Stimulated activated CD4-positive, alpha-beta T cell treated with anti-CD3 and anti-CD28 coated beads, TNF-alpha, amount 100 ng/mL, for 1 hour (primary cell): ENCODE measurements at regions not wholly inside any gene's neighbourhood (a gene's known extent, or its start where the extent isn't known, plus 50 kb on each side); places are given as distances from the start of the nearest gene placed in this dataset.
"Not testable (repeated sequence)": the region's sequence is repeated elsewhere in the genome, so short reads cannot be mapped to it uniquely, and the experiment has no call there.

Experiments used
- DNase-seq, 3 donors: peaks; one replicate each; pipeline ENCODE4 v3.0.0-alpha.2; 2020; ENCODE audit warnings: low read depth in 3 of 3, low spot score in 1 of 3

- DNase-seq: no peak
Measured at GRCh38 chr2:193187816-193188215, 993.1 kb upstream of the TMEFF2 start.

DNA sequence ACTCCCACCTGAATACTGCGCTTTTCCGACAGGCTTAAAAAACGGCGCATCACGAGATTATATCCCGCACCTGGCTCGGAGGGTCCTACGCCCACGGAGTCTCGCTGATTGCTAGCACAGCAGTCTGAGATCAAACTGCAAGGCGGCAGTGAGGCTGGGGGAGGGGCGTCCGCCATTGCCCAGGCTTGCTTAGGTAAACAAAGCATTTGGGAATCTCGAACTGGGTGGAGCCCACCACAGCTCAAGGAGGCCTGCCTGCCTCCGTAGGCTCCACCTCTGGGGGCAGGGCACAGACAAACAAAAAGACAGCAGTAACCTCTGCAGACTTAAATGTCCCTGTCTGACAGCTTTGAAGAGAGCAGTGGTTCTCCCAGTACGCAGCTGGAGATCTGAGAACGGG is 976.2 kb upstream of the TMEFF2 start:
- DNase-seq: not testable (repeated sequence)

DNA sequence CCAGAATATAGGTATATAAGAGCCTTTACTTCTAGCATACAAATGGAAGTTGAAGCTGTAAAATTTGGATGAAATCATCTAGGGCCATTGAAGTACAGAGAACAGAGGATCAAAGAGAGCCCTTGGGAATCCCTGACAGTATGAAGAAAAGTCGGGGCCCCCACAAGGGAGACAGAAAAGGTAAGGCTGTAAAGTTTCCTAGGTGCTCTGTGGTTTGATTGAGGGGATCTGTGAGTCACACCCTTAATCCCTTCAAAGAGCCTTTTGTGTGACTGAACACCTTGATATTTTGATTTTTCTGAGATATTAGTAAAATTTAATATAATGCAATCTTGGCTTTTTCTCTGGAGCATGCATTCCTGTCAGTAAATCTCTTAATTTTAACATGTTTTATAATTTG is 961.7 kb upstream of the TMEFF2 start:
- no peak for DNase-seq

- no peak for DNase-seq
Measured at GRCh38 chr2:193154076-193154475, 959.3 kb upstream of the TMEFF2 start.

DNA sequence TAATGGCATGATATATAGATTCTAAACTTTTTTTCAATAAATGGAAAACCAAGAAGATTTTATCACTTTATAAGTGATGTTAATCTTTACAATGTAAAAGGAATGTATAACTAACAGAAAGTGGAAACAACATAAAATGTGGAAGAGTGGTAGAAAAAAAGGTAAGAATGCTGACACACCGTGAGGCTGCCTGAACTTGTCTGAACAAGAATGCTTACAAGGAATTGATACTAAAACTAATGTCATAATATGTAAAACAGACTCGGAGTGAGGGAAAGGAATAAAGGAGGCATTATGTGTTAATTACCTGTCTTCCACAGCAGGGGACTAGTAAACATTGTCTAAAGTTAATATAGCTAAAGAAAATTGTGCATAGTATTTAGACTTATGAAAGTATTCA is 958.8 kb upstream of the TMEFF2 start:
- no peak for DNase-seq

DNA sequence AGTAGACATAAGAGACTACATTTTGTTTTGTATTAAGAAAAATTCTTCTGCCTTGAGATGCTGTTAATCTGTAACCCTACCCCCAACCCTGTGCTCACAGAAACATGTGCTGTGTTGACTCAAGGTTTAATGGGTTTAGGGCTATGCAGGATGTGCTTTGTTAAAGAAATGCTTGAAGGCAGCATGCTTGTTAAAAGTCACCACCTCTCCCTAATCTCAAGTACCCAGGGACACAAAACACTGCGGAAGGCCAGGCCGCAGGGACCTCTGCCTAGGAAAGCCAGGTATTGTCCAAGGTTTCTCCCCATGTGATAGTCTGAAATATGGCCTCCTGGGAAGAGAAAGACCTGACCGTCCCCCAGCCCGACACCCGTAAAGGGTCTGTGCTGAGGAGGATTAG is 947.7 kb upstream of the TMEFF2 start:
- DNase-seq: not testable (repeated sequence)

- no peak for DNase-seq
Measured at GRCh38 chr2:193141998-193142397, 947.3 kb upstream of the TMEFF2 start.

DNA sequence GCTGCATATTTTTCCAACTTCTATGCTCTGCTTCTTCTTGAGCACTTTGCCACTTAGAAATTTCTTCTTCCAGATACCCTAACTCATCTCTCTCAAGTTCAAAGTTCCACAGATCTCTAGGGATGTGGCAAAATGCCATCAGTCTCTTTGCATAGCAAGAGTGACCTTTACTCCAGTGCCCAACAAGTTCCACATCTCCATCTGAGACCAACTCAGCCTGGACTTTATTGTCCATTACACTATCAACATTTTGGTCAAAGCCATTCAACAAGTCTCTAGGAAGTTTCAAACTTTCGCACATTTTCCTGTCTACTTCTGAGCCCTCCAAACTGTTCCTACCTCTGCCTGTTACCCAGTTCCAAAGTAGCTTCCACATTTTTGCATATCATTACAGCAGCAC is 946.2 kb upstream of the TMEFF2 start:
- not testable (repeated sequence) for DNase-seq

GRCh38 chr2:193124815-193125214 is 930.1 kb upstream of the TMEFF2 start:
- DNase-seq: no peak

- no peak for DNase-seq
Measured at GRCh38 chr2:193114827-193115226, 920.1 kb upstream of the TMEFF2 start.

- no peak for DNase-seq
Measured at GRCh38 chr2:193112986-193113385, 918.3 kb upstream of the TMEFF2 start.

GRCh38 chr2:193103064-193103463 is 908.3 kb upstream of the TMEFF2 start:
- no peak for DNase-seq

GRCh38 chr2:193101591-193101990 is 906.9 kb upstream of the TMEFF2 start:
- DNase-seq: no peak

GRCh38 chr2:193088026-193088425 is 893.3 kb upstream of the TMEFF2 start:
- no peak for DNase-seq

DNA sequence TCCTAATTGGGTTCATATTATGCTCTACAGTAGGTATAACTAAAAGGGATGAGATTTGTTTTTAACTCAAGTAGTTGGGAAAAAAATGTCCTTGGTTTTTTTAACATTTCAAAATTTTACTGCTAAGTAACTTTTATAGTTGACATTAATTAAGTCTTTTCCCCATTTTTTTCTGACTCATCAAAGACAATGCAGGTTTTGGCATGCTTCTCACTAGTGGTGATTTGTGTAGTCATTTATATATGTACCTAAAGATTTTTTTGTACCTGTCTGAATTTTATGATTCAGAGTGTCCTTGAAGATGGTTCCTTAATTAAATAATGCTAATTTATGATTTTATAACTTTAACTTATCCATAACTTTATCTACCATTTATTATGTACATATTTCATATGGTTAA is 882.3 kb upstream of the TMEFF2 start:
- DNase-seq: no peak

- no peak for DNase-seq
Measured at GRCh38 chr2:193074933-193075332, 880.2 kb upstream of the TMEFF2 start.

DNA sequence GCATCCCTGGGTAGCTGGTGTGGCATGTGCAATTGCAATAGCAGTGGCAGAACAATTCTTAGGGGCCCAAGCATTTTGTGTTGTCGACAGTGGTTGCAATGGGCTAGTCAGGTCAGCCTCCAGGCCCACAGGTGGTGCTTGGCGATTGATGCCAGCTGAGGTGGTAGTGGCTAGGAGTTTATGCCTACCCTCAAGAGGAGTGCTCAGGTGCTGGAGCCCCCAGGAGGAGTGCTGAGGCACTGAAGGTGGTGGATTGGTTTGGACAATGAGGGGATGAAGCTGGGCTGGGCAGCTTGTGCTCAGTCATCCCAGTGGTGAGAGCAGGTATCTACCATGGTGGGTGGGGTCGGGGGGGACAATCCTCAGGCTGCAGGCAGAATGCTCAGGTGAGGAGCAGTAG is 877.9 kb upstream of the TMEFF2 start:
- DNase-seq: no peak

GRCh38 chr2:193025556-193025955 is 830.8 kb upstream of the TMEFF2 start:
- not testable (repeated sequence) for DNase-seq

- no peak for DNase-seq
Measured at GRCh38 chr2:193024791-193025190, 830.1 kb upstream of the TMEFF2 start.

DNA sequence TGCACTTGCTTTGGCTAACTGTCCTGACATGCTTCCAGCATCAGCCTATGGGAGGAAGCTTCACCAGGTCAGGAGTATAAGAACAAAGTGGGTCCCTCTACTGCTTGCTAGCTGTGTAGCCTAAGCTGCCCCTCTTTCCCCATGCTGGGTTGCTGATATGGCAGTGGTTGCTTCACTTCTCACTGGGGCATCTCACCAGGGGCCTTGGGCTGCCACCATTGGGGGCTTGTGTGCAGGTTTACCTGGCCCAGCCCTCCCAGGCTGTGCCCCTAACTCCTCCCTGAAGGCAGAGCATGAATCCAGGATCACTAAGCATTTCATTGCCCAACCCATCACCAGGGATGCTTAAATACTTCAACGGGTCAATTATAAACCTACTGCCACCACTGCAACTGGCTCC is 817.1 kb upstream of the TMEFF2 start:
- DNase-seq: no peak

DNA sequence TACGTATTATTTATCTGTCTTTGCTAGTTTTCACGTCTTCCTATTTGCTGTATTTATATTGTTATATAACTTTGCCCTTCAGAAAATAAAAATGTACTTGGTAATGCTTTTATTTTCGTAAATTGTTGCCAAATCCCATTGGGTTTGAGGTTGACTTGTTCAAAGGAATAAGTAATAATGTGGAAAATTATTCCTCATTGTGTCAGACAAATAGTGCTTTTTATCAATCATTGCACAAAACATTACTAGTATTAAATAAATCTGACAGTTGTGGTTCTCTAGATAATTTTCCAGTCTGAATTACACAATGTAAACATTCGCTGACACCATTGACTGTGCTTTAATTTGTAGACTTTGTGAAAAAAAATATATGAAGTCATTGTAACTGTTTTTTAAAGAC is 798.3 kb upstream of the TMEFF2 start:
- DNase-seq: no peak

- DNase-seq: no peak
Measured at GRCh38 chr2:192983173-192983572, 788.4 kb upstream of the TMEFF2 start.

GRCh38 chr2:192978395-192978794 is 783.7 kb upstream of the TMEFF2 start:
- no peak for DNase-seq

DNA sequence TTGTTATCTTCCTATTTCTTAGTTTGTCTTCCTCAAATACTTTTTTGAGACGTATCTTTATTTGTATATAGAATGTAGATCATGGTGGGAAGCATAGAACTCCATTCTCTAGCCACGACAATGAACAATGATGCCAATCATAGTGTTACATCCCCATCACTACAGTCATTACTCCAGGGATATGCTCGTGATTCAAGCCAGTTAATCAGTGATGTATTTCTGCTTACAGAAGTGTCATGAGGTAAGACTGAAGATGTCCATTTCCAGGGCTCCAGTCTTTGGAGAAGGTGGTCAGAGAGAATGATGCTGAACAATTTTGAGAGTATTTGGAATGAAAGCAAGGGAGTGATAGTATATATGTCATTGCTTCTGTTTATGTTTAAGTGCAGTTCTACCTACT is 777.2 kb upstream of the TMEFF2 start:
- no peak for DNase-seq
